K562 (cell line): ENCODE measurements at regions not wholly inside any gene's neighbourhood (a gene's known extent, or its start where the extent isn't known, plus 50 kb on each side); places are given as distances from the start of the nearest gene placed in this dataset.
"Not testable (repeated sequence)": the region's sequence is repeated elsewhere in the genome, so short reads cannot be mapped to it uniquely, and the experiment has no call there.

Experiments used
- NFATC3 ChIP-seq: fragments of 450-650 bp; IDR thresholded peaks from 2 replicates; pipeline ENCODE4 v1.6.1; 2017; ENCODE audit warnings: mild to moderate bottlenecking
- NR2C2 ChIP-seq, 2 experiments: fragments of 200-800 bp in 1 of 2; sonication (Bioruptor generic) in 1 of 2; sonication (generic) in 1 of 2; formaldehyde crosslinking in 1 of 2; IDR thresholded peaks; 2 replicates each; pipeline versions ENCODE4 v1.6.1 to v1.8.0; 2016 to 2022; ENCODE audit warnings: mild to moderate bottlenecking in 1 of 2, missing compliant biosample characterization in 1 of 2, missing genetic modification characterization in 1 of 2, missing genetic modification reagents in 1 of 2
- RBBP5 ChIP-seq: fragments of 200-600 bp; sonication (generic); IDR thresholded peaks from 2 replicates; pipeline ENCODE4 v1.6.1; 2012; ENCODE audit warnings: borderline replicate concordance, mild to moderate bottlenecking, low read length, control low read depth, inconsistent platforms; ENCODE audit not compliant: insufficient read depth, poor library complexity, severe bottlenecking

DNA sequence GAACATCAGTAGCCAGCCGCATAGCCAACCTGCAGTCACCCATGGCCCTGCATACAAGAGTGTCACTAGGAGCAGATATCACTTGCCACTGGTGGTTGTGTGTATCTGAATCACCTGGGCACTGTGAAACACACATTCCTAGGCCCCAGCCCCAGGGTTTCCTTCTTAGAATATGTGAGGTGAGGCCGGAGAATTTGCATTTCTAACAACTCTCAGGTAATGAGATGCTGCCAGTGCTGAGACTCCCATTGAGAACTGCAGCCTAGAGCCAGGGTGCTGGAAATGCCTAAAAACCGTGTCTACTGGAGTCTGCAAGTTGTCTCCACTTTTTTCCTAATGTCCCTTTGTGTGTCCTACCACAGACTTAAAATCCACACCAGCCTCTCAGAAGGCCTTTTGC lies 232.0 kb upstream of the PLGLB2 start:
- not testable (repeated sequence) for TF ChIP-seq RBBP5; NFATC3; NR2C2 (CRISPR knock-in tag; IDR thresholded peaks at IDR 0.05); NR2C2 (tag; IDR thresholded peaks at IDR 0.05)
